OCI-LY1 (cell line): ENCODE measurements at regions not wholly inside any gene's neighbourhood (a gene's known extent, or its start where the extent isn't known, plus 50 kb on each side); places are given as distances from the start of the nearest gene placed in this dataset.

ENCODE experiments used
- CTCF ChIP-seq: fragments of 200-600 bp; sonication (generic), shearing (Covaris generic); IDR thresholded peaks from 2 replicates; pipeline ENCODE4 v1.5.1; 2017; ENCODE audit warnings: mild to moderate bottlenecking, antibody characterized with exemption, low read length, moderate library complexity, mixed read lengths
- EZH2 ChIP-seq: fragments of 200-600 bp; sonication (generic), shearing (Covaris generic); IDR thresholded peaks from 2 replicates; pipeline ENCODE4 v1.8.0; 2017; ENCODE audit warnings: borderline replicate concordance, mixed run types, mild to moderate bottlenecking, antibody characterized with exemption, low read length, moderate library complexity, mixed read lengths

GRCh38 chr4:125689805-125690204 is 375.1 kb downstream of the FAT4 start:
- no peak for TF ChIP-seq CTCF
- TF ChIP-seq EZH2, result no peak
